ENCODE measurements at regions not wholly inside any gene's neighbourhood (a gene's known extent, or its start where the extent isn't known, plus 50 kb on each side); places are given as distances from the start of the nearest gene placed in this dataset.

DNA sequence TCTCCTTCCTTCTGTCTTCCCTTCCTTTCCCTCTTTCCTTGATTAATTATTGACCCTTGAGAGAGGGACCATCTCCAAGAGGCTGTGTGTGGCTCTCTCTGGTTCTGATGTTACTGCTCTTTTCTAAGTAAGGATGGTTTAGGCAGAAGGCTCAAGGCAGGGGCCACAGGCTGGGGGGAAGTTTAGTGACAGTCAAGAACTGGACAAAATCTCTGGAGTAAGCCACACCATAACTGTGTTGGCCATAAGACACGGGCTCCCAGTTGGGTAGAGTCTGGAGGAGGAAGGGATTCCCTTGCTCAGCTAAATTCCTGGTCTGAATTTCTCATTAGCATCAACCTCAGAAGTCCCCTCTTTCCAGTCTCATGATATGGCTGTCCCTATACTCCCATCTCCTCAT is 74.7 kb downstream of the BUD13 start:
- Histone ChIP-seq H3K9me3 (ENCODE audit: control insufficient read depth, insufficient read depth, low read length) (no peaks in the 10 kb centered on the region), H3K4me2 (ENCODE audit: low read length) (no peak overlapping the region), H3F3A (ENCODE audit: control insufficient read depth, insufficient read depth) (no peaks in the 10 kb centered on the region), H3K9me2 (replicated peaks; ENCODE audit: control insufficient read depth, low read length) (no peaks in the 10 kb centered on the region), H4K20me1 (ENCODE audit: control insufficient read depth, insufficient read depth, low read depth, low read length) (no peaks in the 10 kb centered on the region), H3K79me2 (ENCODE audit: control insufficient read depth, low read length) (no peaks in the 10 kb centered on the region), H3K4me1 (ENCODE audit: control insufficient read depth, low read length) (no peaks in the 10 kb centered on the region), H3K36me3 (ENCODE audit: control insufficient read depth, low read length) (no peaks in the 10 kb centered on the region), H3K27me3 (ENCODE audit: control insufficient read depth, low read length) (no peaks in the 10 kb centered on the region), H3K4me3 (ENCODE audit: low read length) (no peak overlapping the region), H3K27ac (ENCODE audit: low read depth, low read length) (no peak overlapping the region)
- no peak for TF ChIP-seq EZH2phosphoT487 (IDR thresholded peaks at IDR 0.05; ENCODE audit: borderline replicate concordance, low read length)
- TF ChIP-seq, protein P1, sequence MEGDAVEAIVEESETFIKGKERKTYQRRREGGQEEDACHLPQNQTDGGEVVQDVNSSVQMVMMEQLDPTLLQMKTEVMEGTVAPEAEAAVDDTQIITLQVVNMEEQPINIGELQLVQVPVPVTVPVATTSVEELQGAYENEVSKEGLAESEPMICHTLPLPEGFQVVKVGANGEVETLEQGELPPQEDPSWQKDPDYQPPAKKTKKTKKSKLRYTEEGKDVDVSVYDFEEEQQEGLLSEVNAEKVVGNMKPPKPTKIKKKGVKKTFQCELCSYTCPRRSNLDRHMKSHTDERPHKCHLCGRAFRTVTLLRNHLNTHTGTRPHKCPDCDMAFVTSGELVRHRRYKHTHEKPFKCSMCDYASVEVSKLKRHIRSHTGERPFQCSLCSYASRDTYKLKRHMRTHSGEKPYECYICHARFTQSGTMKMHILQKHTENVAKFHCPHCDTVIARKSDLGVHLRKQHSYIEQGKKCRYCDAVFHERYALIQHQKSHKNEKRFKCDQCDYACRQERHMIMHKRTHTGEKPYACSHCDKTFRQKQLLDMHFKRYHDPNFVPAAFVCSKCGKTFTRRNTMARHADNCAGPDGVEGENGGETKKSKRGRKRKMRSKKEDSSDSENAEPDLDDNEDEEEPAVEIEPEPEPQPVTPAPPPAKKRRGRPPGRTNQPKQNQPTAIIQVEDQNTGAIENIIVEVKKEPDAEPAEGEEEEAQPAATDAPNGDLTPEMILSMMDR (IDR thresholded peaks at IDR 0.05; ENCODE audit: low read depth, low read length, poor library complexity, severe bottlenecking), result no peak

DNA sequence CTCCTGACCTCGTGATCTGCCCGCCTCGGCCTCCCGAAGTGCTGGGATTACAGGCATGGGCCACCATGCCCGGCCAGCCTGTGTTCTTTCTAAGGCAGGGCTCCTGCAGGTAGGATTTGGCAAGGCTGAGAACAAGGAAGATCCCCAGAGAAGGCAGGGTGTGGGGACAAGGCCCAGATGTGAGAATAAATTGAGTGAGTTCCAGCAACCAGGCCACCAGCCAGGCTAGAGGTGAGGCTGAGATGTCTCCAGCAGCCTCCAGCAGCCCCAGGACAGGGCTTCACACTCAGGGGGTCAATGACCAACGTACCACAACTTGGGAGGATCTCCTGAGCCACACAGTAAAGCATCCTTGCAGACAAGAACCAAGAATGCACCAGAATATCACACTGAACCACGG is 75.1 kb downstream of the BUD13 start:
- H3K4me3 ChIP-seq (ENCODE audit: low read length), result no peak overlapping the region
- H4K20me1 ChIP-seq (ENCODE audit: control insufficient read depth, insufficient read depth, low read depth, low read length), result no peaks in the 10 kb centered on the region
- H3K79me2 ChIP-seq (ENCODE audit: control insufficient read depth, low read length), result no peaks in the 10 kb centered on the region
- H3K9me2 ChIP-seq (replicated peaks; ENCODE audit: control insufficient read depth, low read length), result no peaks in the 10 kb centered on the region
- no peaks in the 10 kb centered on the region for H3K36me3 ChIP-seq (ENCODE audit: control insufficient read depth, low read length)
- no peaks in the 10 kb centered on the region for H3K27me3 ChIP-seq (ENCODE audit: control insufficient read depth, low read length)
- H3K4me2 ChIP-seq (ENCODE audit: low read length), result no peak overlapping the region
- no peak for TF ChIP-seq EZH2phosphoT487 (IDR thresholded peaks at IDR 0.05; ENCODE audit: borderline replicate concordance, low read length)
- TF ChIP-seq, protein P1 (IDR thresholded peaks at IDR 0.05; ENCODE audit: low read depth, low read length, poor library complexity, severe bottlenecking), result no peak
- no peaks in the 10 kb centered on the region for H3K4me1 ChIP-seq (ENCODE audit: control insufficient read depth, low read length)
- no peaks in the 10 kb centered on the region for H3K9me3 ChIP-seq (ENCODE audit: control insufficient read depth, insufficient read depth, low read length)
- H3K27ac ChIP-seq (ENCODE audit: low read depth, low read length), result no peak overlapping the region
- no peaks in the 10 kb centered on the region for H3F3A ChIP-seq (ENCODE audit: control insufficient read depth, insufficient read depth)

GRCh38 chr11:116697011-116697410 is 75.8 kb downstream of the BUD13 start:
- H3K79me2 ChIP-seq (ENCODE audit: control insufficient read depth, low read length), result no peaks in the 10 kb centered on the region
- TF ChIP-seq EZH2phosphoT487 (IDR thresholded peaks at IDR 0.05; ENCODE audit: borderline replicate concordance, low read length), result no peak
- TF ChIP-seq, protein P1 (IDR thresholded peaks at IDR 0.05; ENCODE audit: low read depth, low read length, poor library complexity, severe bottlenecking), result no peak
- H3K4me2 ChIP-seq (ENCODE audit: low read length), result no peak overlapping the region
- no peaks in the 10 kb centered on the region for H4K20me1 ChIP-seq (ENCODE audit: control insufficient read depth, insufficient read depth, low read depth, low read length)
- H3K4me1 ChIP-seq (ENCODE audit: control insufficient read depth, low read length), result no peaks in the 10 kb centered on the region
- H3K9me2 ChIP-seq (replicated peaks; ENCODE audit: control insufficient read depth, low read length), result no peaks in the 10 kb centered on the region
- H3K4me3 ChIP-seq (ENCODE audit: low read length), result no peak overlapping the region
- no peaks in the 10 kb centered on the region for H3F3A ChIP-seq (ENCODE audit: control insufficient read depth, insufficient read depth)
- H3K36me3 ChIP-seq (ENCODE audit: control insufficient read depth, low read length), result no peaks in the 10 kb centered on the region
- H3K9me3 ChIP-seq (ENCODE audit: control insufficient read depth, insufficient read depth, low read length), result no peaks in the 10 kb centered on the region
- no peak overlapping the region for H3K27ac ChIP-seq (ENCODE audit: low read depth, low read length)
- no peaks in the 10 kb centered on the region for H3K27me3 ChIP-seq (ENCODE audit: control insufficient read depth, low read length)

All from DOHH2 (cell line).